AG08395 (cell line): ENCODE measurements at regions not wholly inside any gene's neighbourhood (a gene's known extent, or its start where the extent isn't known, plus 50 kb on each side); places are given as distances from the start of the nearest gene placed in this dataset.

ENCODE experiments used
- DNase-seq: peaks from one replicate; pipeline ENCODE4 v3.0.0; 2012; ENCODE audit warnings: mixed read lengths, low spot score

DNA sequence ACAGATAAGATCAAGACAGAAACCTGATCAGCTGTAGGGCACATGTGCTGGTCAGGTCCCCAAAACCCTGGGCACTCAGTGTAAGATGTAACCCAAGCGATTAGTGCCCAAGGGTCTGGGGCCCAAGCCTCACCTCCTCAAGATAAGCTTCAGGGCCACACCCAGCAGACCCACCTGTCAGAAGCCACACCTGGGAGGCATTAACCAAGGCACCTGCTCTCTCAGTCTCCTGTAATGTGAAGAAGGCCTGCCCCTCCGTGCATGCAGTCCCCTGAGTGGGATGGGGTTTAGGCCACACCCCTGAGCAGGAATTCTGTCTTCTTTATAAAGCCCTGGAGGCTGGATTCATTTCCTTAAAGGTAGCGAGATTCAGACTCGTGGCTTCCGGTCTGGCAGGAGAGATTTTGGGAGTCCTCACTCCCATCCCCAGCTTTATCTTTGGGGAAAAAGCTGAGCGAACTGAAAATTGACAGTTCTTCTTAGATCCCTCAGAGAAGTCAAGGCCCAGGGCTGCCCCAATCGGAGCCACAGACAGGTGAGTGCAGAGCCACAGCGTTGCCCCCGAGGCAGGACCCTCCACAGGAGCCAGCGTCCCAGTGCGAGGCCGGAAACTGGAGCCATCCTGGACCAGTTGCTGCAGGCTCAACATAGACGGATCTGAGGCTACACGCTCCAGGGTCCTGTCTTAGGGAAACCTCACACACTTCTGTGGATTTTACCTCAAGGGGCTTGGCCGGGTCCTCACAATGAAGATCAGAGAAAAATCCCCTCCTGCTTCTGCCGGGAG is 357.6 kb upstream of the IRX4 start:
- DNase-seq, result no peak

DNA sequence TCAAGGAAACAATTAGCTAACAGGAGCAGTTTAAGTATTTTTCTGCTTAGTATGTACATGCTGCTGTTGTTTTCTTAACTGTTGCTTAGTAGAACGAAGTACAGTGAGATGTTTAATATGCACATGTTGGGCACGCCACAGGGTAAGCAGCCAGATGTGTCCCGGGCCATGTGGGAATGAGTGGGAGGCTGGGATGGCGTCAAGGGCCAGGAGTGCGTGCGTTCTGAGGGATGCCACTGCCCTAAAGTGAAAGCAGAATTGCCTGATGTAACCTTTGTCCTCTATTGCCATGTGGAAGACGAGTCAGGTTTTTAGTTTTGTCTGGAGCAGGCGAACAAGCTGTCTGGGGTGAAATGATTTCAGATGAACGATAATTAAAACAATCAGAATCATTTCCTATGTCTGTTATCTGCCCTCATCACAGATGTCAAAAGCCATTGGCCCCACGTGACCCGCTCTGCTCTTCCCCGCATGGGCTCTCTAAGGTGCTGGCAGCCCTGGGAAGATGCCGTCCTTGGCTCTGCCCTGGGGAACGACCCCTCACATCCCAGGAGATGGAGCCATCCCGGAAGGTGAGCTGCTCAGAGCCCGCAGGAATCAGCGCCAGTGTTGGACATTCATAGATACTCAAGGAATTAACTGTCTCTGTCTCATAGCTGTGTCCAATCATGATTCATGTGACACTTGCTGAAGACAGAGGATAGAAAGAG is 356.6 kb upstream of the IRX4 start:
- no peak for DNase-seq

- DNase-seq, result no peak
Observed at GRCh38 chr5:2238732-2239131, 356.0 kb upstream of the IRX4 start.

DNA sequence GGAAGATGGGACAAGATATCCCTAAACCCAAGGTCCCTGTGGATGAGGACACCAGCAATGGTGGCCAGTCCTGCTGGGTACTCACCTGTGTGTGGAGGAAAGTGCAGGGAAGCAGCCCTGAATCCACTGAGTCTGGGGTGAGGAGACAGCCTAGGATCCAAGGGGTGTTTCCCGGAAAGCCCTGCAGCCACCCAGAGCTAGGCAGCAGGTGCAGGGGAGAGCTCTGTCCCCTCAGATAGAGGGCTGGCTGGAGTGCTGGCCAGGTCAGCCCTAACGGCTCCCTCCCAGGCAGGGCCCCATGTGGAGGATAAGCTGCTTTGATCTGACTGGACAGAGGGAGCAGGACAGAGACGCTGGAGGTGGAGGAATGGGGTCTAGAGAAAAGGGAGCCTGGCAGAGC is 344.7 kb upstream of the IRX4 start:
- DNase-seq, result no peak

- DNase-seq, result no peak
Observed at GRCh38 chr5:2224689-2225088, 342.0 kb upstream of the IRX4 start.

DNA sequence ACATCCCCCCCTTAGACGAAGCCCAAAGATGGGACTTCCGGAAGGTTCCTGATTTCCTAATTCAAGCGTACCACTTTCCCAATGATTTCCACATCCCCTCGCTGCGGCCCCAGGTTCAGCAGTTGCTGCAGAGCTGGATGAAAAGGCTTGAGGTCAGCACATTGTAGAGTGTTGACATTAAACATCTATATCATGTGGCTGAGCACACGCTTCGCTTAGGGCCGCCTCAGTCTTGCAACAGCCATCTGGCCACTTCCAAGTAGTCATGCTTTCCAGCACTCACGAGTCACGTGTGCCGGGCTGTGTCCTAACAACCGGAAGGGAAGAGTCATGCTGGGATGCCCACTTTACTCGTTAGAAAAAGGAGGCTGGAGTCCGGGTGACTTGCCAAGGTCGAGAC is 340.6 kb upstream of the IRX4 start:
- DNase-seq, result no peak

DNA sequence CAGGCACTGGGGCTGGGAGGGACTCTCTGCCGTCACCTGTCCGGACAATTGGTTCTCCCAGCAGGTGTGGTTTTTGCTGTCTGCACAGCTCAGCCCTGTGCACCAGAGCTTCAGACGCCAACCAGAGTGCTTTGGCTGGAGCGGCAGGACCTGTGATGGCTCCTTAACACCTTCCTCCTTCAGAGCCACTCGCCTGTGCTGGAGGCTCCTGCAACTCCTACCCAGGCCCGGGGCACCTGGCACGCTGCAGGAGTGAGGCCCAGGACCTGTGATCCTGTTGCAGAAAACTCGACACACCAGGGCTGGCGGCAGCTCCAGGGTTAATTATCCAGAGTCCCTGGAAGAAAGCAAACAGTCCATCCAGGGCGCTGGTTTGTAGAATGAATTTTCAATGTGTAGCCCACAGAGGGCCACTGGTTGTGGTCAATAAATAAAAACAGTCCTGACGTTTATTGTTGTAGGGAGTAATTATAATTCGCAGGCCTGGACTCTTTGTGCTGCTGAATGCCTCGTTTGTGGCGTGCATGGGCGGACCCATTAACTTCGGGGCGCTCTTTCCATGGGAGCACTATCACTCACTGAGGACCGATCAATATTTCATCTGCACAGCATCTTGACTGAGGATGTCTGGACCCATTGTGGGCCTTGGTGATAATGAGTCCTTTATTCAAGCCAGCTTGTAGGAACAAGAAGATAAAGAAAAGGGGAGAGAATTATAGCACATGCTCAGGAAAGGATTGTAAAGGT is 339.7 kb upstream of the IRX4 start:
- no peak for DNase-seq

DNA sequence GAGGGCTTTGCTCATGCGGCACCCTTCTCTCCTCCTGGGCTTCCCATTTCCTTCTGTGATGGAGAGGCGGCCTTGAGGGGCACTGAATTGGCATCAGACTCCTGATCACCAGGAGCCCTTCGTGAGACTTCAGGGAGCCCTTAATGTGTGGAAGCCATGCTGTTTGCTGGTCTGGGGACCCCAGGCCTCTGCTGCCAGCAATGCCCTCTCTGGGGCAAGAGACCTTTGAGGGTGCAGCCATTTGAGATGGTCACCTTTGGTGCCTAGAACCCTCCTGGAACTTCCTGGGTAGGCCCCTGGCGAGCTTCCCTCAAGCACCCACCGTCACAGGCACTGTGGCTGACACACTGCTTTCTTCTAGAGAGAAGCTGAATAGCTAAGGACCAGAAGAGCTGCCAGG is 338.7 kb upstream of the IRX4 start:
- no peak for DNase-seq

DNA sequence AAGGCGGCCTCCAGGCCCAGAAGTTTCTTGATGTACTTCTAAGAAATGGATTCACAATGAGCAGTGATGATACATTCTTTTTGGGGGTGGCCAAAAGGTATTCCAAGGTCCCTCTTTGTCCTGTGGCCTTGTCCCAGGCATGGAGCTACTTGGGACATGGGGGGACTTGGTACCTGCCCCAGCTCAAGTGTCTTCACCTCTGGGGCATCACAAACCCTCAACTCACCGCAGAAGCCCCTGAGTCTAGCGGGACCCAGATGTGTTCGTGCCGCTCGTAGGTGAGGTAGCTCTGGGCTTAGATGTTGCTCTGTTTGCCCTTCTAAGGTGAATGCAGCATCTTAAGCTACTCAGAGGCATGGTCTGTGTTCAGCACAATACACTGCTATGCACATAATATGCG is 338.0 kb upstream of the IRX4 start:
- no peak for DNase-seq

- DNase-seq, result no peak
Observed at GRCh38 chr5:2219149-2219776, 336.5 kb upstream of the IRX4 start.

GRCh38 chr5:2217219-2217618 is 334.5 kb upstream of the IRX4 start:
- no peak for DNase-seq

- no peak for DNase-seq
Observed at GRCh38 chr5:2214910-2215590, 332.3 kb upstream of the IRX4 start.

DNA sequence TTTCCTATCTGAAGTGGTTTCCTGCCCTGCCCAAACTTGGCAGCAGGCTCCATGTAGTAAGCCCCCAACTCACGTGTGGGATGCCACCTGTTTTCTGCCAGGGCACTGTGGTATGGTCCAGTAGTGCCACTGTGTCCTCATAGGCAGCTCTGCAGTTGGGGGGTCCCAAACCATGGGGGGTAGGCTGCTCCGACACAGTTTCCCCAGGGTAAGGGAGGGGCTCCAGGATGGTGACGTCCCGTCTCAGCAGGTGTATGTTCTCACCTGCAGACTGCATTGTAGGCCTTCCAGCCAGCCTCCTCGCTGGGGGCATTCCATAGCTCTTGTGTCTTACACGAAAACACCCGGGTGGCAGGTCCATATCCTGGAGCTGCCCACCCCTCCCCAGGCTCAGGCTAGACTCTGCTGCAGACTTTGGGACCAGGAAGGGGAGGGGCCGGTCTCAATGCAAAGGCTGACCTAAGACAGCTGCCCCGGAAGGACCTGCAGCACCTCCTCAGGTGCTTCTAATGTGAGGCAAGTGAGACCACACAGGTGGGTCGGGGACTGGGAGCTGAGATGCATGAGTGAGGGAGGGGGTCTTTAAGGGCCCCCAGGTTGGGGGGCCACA is 330.5 kb upstream of the IRX4 start:
- DNase-seq, result no peak

- no peak for DNase-seq
Observed at GRCh38 chr5:2212481-2212880, 329.8 kb upstream of the IRX4 start.

GRCh38 chr5:2208239-2208544 is 325.5 kb upstream of the IRX4 start:
- DNase-seq, result no peak

GRCh38 chr5:2207416-2208238 is 324.9 kb upstream of the IRX4 start:
- DNase-seq, result no peak

DNA sequence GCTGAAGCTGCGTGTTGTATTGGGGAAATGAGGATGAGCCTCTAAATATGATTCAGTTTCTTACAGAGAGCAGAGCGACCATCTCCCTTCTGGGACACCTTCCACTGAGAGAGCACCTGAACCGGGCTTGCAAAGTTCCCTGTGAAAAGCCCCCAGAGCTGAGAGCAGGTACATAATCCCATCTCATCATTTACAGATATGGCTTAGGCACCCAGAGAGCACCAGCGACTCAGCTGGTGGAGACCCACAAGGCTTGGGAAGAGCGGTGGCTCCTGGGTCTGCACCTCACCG is 324.3 kb upstream of the IRX4 start:
- DNase-seq, result no peak

GRCh38 chr5:2206293-2207108 is 323.8 kb upstream of the IRX4 start:
- DNase-seq, result no peak

- DNase-seq, result no peak
Observed at GRCh38 chr5:2205596-2206226, 323.0 kb upstream of the IRX4 start.

DNA sequence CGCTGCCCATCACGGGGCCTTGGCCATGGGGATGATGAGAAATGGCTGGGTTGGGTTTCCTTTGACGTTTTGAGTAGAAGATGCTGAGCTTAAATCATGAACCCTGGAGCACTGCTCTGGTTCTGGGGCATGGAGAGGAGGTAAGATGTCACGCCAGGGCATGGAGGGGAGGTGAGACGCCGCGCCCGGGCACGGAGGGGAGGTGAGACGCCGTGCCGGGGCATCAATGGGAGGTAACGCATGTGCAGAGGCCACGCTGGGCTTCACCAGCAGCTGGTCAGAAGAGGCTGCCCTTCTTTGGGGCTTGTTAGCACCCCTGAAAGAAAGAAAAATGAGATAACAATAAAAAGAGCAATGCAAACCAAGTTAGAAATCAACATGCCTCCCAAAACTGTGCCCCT is 322.5 kb upstream of the IRX4 start:
- no peak for DNase-seq
